ENCODE measurements at regions not wholly inside any gene's neighbourhood (a gene's known extent, or its start where the extent isn't known, plus 50 kb on each side); places are given as distances from the start of the nearest gene placed in this dataset.

DNA sequence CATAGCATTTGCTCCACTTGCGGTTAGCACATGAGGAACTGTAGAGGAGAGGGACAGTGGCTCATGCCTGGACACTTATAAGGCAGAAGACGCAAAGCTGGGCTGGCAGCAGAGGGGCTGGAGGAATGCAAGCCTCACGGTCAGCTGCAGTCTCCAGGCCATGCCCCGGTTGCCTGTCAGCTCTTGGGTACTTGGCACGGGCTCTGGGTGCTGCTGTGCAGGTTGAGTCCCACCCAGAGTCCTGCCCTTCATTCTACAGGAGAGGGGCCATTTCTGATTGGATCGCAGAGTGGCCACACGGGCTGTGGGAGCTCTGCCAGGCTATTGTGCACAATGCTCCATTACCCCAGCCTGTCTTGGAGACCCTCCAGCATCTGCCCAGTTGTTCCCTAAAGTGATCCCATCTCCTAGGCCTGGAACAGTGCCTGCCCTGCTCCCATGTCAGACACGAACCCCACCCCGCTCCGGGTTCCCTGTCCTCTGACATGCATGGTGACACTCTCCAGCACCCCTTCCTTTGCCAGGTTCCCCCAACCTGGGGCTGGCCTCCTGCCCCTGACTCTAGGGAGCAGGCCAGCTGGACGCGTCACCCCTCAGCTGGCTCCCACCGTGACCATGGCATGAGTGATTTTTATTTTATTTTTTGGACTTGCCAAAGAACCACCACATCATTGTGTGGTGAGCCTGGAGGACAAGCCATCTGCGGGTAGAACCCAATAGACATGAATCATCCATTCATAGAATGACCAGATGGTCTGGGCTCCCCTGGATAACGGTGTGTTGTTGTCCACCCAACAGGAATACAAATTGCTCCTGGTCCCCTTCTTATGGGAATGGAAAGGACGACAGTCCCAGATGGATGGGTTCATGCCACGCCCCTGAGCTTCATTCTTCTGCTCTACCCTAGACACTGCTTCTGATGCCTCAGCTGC lies 51.0 kb upstream of the KLF13 start:
- DNase-seq = no peak
- Histone ChIP-seq H3K27ac (peak overlapping the region; percentile 91), H3K4me3 (ENCODE audit: low read depth, low read length) (no peak overlapping the region), H3K27me3 (ENCODE audit: insufficient read depth, low read depth, severe bottlenecking) (no peaks in the 10 kb centered on the region), H3K36me3 (no peaks in the 10 kb centered on the region), H3K9me3 (ENCODE audit: severe bottlenecking) (no peaks in the 10 kb centered on the region)
- TF ChIP-seq, protein P1, sequence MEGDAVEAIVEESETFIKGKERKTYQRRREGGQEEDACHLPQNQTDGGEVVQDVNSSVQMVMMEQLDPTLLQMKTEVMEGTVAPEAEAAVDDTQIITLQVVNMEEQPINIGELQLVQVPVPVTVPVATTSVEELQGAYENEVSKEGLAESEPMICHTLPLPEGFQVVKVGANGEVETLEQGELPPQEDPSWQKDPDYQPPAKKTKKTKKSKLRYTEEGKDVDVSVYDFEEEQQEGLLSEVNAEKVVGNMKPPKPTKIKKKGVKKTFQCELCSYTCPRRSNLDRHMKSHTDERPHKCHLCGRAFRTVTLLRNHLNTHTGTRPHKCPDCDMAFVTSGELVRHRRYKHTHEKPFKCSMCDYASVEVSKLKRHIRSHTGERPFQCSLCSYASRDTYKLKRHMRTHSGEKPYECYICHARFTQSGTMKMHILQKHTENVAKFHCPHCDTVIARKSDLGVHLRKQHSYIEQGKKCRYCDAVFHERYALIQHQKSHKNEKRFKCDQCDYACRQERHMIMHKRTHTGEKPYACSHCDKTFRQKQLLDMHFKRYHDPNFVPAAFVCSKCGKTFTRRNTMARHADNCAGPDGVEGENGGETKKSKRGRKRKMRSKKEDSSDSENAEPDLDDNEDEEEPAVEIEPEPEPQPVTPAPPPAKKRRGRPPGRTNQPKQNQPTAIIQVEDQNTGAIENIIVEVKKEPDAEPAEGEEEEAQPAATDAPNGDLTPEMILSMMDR (IDR thresholded peaks at IDR 0.05; ENCODE audit: low read depth, low read length) = no peak

DNA sequence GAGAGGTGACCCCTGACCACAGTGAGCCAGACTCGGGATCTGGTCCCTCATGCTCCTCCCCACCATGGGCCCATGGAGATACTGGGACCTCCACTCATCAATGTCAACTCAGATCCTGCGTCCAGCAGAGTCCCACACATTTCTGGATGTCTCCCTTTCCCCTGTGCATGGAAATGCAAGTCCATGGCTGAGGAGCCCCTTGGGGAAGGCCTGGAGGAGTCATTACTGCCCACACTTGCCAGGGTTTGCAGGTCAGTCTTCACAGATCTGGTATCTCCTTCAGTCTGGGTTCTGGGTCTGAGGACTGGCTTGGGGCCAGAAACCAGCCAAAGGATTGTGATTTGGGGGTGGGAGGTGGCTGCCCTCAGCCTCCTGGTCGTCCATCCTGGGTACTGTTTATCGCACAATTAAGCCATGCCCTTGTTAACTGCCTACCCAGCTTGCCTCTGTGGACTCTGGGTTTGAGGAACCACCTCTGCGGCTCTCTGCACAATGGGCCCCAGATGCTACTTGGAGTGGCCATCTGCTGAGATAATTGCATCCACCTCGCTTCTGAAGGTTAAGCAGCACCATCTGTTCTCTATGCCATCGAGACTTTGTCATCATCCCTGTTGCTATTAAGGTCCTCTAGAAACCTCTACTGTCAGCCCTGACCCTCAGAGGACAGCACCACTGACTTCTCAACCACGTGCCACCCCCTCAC lies 49.9 kb upstream of the KLF13 start:
- H3K9me3 ChIP-seq (ENCODE audit: severe bottlenecking) = no peaks in the 10 kb centered on the region
- TF ChIP-seq, protein P1 (IDR thresholded peaks at IDR 0.05; ENCODE audit: low read depth, low read length) = no peak
- no peaks in the 10 kb centered on the region for H3K27me3 ChIP-seq (ENCODE audit: insufficient read depth, low read depth, severe bottlenecking)
- peak; percentile 91 for DNase-seq
- H3K36me3 ChIP-seq = no peaks in the 10 kb centered on the region
- H3K4me3 ChIP-seq (ENCODE audit: low read depth, low read length) = no peak overlapping the region
- H3K27ac ChIP-seq = peak overlapping the region; percentile 91

Measured in WERI-Rb-1 (cell line).